Body of pancreas (tissue), 4 donors: ENCODE measurements at regions not wholly inside any gene's neighbourhood (a gene's known extent, or its start where the extent isn't known, plus 50 kb on each side); places are given as distances from the start of the nearest gene placed in this dataset.

Source experiments
- ATAC-seq: fragments of 150-250 bp; one replicate; pipeline ENCODE4 v1.9.1; 2016
- DNase-seq, 4 donors: peaks; one replicate each; pipeline ENCODE4 v3.0.0-alpha.2; 2019
- H3K27ac ChIP-seq, 4 donors: fragments of 200-600 bp; sonication (generic); 1 replicate in 3 of 4; 2 replicates in 1 of 4; pipeline versions ENCODE4 v1.5.1 to v1.6.1; 2016 to 2019; ENCODE audit warnings: mild to moderate bottlenecking in 1 of 4, mixed read lengths in 1 of 4, moderate library complexity in 1 of 4
- H3K27me3 ChIP-seq, 2 donors: fragments of 200-600 bp; sonication (generic); one replicate each; pipeline ENCODE4 v1.6.0; 2016; ENCODE audit warnings: mild to moderate bottlenecking in 1 of 2
- H3K36me3 ChIP-seq, 2 donors: fragments of 200-600 bp; sonication (generic); replicated peaks in 1 of 2; 2 replicates each; pipeline ENCODE4 v1.5.1; 2016; ENCODE audit warnings: low read depth in 2 of 2; ENCODE audit not compliant: insufficient read depth in 1 of 2
- H3K4me1 ChIP-seq: fragments of 200-600 bp; sonication (generic); one replicate; pipeline ENCODE4 v1.6.0; 2016
- H3K4me3 ChIP-seq, 2 donors: fragments of 200-600 bp; sonication (generic); 1 replicate in 1 of 2; 2 replicates in 1 of 2; pipeline ENCODE4 v1.5.1; 2016 to 2019
- H3K9me3 ChIP-seq, 3 donors: fragments of 200-600 bp; sonication (generic); 1 replicate in 2 of 3; 2 replicates in 1 of 3; pipeline ENCODE4 v1.5.1; 2016
- CTCF ChIP-seq, 7 experiments: fragments of 450-650 bp in 4 of 7; fragments of 200-600 bp in 3 of 7; sonication (generic) in 3 of 7; IDR thresholded peaks; one replicate each; pipeline ENCODE4 v1.5.1; 2016 to 2019; ENCODE audit warnings: antibody characterized with exemption in 7 of 7
- POLR2A ChIP-seq, 3 donors: fragments of 450-650 bp; IDR thresholded peaks; one replicate each; pipeline ENCODE4 v1.6.1; 2016; ENCODE audit warnings: antibody characterized with exemption in 3 of 3, mild to moderate bottlenecking in 2 of 3
- WGBS, 2 donors: methylation state at CpG; one replicate each; pipeline ENCODE4 v1.1.5; 2017; 5-methylcytosine and 5-hydroxymethylcytosine counted together
- intact Hi-C: fragments of 100-400 bp; cut with DNase I; formaldehyde crosslinking; loops from one replicate; pipeline ENCODE4 v1.15.1; 2023

- H3K4me3 ChIP-seq, result no peak overlapping the region
- no peaks in the 10 kb centered on the region for H3K36me3 ChIP-seq
- H3K4me1 ChIP-seq, result no peaks in the 10 kb centered on the region
- ATAC-seq (no peak), DNase-seq (no peak)
- no peaks in the 10 kb centered on the region for H3K9me3 ChIP-seq
- H3K27me3 ChIP-seq, result no peaks in the 10 kb centered on the region
- TF ChIP-seq POLR2A (IDR thresholded peaks at IDR 0.05) (no peak), CTCF (IDR thresholded peaks at IDR 0.05) (no peak)
- intact Hi-C loops, result no loop called here
- WGBS, 2 donors, result 35 to 53% methylated on average over 4 of the region's 4 CpGs
- no peak overlapping the region for H3K27ac ChIP-seq
Observed at GRCh38 chr20:6469695-6470094, 297.8 kb upstream of the BMP2 start.

DNA sequence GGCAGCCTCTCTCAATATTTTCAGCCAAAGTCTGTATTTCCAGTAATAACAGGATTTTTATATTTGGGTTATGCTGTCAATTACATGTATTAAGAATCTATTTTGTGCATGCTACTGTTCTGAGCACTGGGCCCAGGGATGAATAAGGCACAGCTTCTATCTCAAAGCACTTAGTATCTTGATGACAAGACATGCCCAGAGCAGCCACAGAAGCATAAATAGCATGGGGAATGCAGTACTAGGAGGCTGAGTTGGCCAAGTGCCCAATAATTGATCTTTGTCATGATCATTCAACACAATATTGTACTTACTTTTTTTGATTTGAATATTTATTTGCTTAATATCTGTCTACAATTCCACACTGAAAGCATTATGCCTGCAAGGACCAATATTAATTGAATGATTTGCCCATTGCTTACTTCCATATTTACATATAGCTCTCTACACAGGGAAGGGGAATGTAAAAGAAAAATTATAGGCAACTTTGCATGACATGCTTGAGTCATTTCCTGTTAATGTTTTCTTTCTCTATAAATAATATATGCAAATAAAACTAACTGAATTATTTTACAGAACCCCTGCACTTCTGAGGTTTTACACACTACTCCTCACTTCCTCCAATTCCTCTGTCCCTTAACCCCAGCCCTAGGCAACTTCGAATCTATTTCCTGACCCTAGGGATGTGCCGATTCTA lies 298.9 kb upstream of the BMP2 start:
- DNase-seq (no peak), ATAC-seq (no peak)
- Histone ChIP-seq H3K9me3 (no peaks in the 10 kb centered on the region), H3K27ac (no peak overlapping the region), H3K4me1 (no peaks in the 10 kb centered on the region), H3K4me3 (no peak overlapping the region), H3K36me3 (no peaks in the 10 kb centered on the region), H3K27me3 (no peaks in the 10 kb centered on the region)
- WGBS, 2 donors, result 53 to 66% methylated on average over 2 of the region's 2 CpGs
- intact Hi-C loops, result no loop called here
- TF ChIP-seq CTCF (IDR thresholded peaks at IDR 0.05) (no peak), POLR2A (IDR thresholded peaks at IDR 0.05) (no peak)

GRCh38 chr20:6467562-6467961 lies 299.9 kb upstream of the BMP2 start:
- Histone ChIP-seq H3K9me3 (no peaks in the 10 kb centered on the region), H3K4me1 (no peaks in the 10 kb centered on the region), H3K36me3 (no peaks in the 10 kb centered on the region), H3K4me3 (no peak overlapping the region), H3K27me3 (no peaks in the 10 kb centered on the region), H3K27ac (no peak overlapping the region)
- DNase-seq (no peak), ATAC-seq (no peak)
- no peak for TF ChIP-seq CTCF (IDR thresholded peaks at IDR 0.05)
- no peak for TF ChIP-seq POLR2A (IDR thresholded peaks at IDR 0.05)
- 26 to 30% methylated on average over 2 of the region's 2 CpGs for WGBS, 2 donors
- intact Hi-C loops, result no loop called here

DNA sequence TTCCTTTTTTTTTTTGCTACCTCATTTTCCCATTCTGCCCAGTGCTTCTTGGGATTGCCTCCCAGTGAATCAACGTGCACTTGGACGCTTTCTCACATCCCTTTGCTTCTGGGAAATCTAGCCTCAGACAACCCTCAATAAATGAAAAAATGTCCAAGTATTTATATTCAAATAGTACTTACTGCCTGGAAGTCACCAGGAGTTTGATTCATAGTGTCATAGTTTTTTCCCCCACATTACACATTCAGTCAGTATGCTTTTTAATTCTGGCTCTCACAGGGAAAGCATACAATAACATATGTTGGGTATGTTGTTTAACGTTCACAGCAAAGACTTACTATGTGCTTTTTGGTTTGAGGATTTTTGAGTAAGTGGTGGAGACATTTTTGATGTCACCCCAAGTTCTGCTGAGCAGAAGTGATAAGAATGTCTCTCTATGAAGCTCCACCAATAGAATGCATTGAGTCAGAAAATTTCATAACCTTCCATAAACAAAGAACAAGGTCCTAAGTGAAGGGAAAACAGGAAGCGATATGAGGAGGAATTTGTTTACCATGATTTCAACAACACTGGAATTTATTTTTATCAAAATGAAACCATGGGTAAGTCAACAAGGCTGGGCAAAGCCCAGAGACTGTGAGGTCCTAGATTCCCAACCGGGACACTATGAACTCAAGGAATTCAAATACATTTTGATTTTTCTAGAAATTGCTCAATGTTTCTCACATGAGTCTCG lies 301.2 kb upstream of the BMP2 start:
- Histone ChIP-seq H3K9me3 (no peaks in the 10 kb centered on the region), H3K27me3 (no peaks in the 10 kb centered on the region), H3K4me1 (no peaks in the 10 kb centered on the region), H3K4me3 (no peak overlapping the region), H3K36me3 (no peaks in the 10 kb centered on the region), H3K27ac (no peak overlapping the region)
- DNase-seq (no peak), ATAC-seq (no peak)
- WGBS, 2 donors, result 60 to 65% methylated on average over 6 of the region's 6 CpGs
- TF ChIP-seq POLR2A (IDR thresholded peaks at IDR 0.05) (no peak), CTCF (IDR thresholded peaks at IDR 0.05) (no peak)
- intact Hi-C loops, result no loop called here

- Histone ChIP-seq H3K4me3 (no peak overlapping the region), H3K27ac (no peak overlapping the region), H3K36me3 (no peaks in the 10 kb centered on the region), H3K4me1 (no peaks in the 10 kb centered on the region), H3K9me3 (no peaks in the 10 kb centered on the region), H3K27me3 (no peaks in the 10 kb centered on the region)
- no peak for ATAC-seq
- no peak for TF ChIP-seq POLR2A (IDR thresholded peaks at IDR 0.05)
- 61 to 80% methylated on average over 4 of the region's 4 CpGs for WGBS, 2 donors
- intact Hi-C loops, result no loop called here
- no peak for DNase-seq
Observed at GRCh38 chr20:6450841-6451240, 316.6 kb upstream of the BMP2 start.
